Fibroblast of lung (primary cell): ENCODE measurements at regions not wholly inside any gene's neighbourhood (a gene's known extent, or its start where the extent isn't known, plus 50 kb on each side); places are given as distances from the start of the nearest gene placed in this dataset.

Experiments
- DNase-seq, 2 donors: peaks; one replicate each; pipeline versions ENCODE4 v3.0.0 to v3.0.0-alpha.2; 2010; ENCODE audit warnings: low read depth in 2 of 2
- H2AFZ ChIP-seq: 2 replicates; pipeline ENCODE4 v1.5.1; 2012; ENCODE audit warnings: low read length, control low read depth, inconsistent platforms
- H3K27ac ChIP-seq: 2 replicates; pipeline ENCODE4 v1.5.1; 2011; ENCODE audit warnings: low read length, control low read depth; ENCODE audit not compliant: insufficient read depth
- H3K27me3 ChIP-seq: 2 replicates; pipeline ENCODE4 v1.5.1; 2011; ENCODE audit warnings: mild to moderate bottlenecking, low read length; ENCODE audit not compliant: control insufficient read depth, insufficient read depth
- H3K36me3 ChIP-seq: 2 replicates; pipeline ENCODE4 v1.5.1; 2011; ENCODE audit warnings: low read length; ENCODE audit not compliant: control insufficient read depth, insufficient read depth
- H3K4me1 ChIP-seq: 2 replicates; pipeline ENCODE4 v1.5.1; 2011; ENCODE audit warnings: low read length; ENCODE audit not compliant: control insufficient read depth, insufficient read depth; ENCODE audit errors: extremely low read depth
- H3K4me2 ChIP-seq: 2 replicates; pipeline ENCODE4 v1.5.1; 2011; ENCODE audit warnings: low read length, control low read depth; ENCODE audit not compliant: insufficient read depth; ENCODE audit errors: extremely low read depth
- H3K4me3 ChIP-seq, 4 experiments: fragments of 200-600 bp in 1 of 4; sonication (generic) in 1 of 4; replicated peaks in 1 of 4; 2 replicates each; pipeline ENCODE4 v1.5.1; 2011 to 2016; ENCODE audit warnings: low read length in 4 of 4, low read depth in 3 of 4, mild to moderate bottlenecking in 3 of 4, control low read depth in 2 of 4, inconsistent platforms in 1 of 4, mixed read lengths in 1 of 4; ENCODE audit not compliant: insufficient read depth in 1 of 4; ENCODE audit errors: control extremely low read depth in 1 of 4
- H3K79me2 ChIP-seq: 2 replicates; pipeline ENCODE4 v1.5.1; 2012; ENCODE audit warnings: mild to moderate bottlenecking, low read length, inconsistent platforms; ENCODE audit not compliant: control insufficient read depth, insufficient read depth
- H3K9ac ChIP-seq: 2 replicates; pipeline ENCODE4 v1.5.1; 2011; ENCODE audit warnings: mild to moderate bottlenecking, low read length, control low read depth; ENCODE audit not compliant: insufficient read depth
- H3K9me3 ChIP-seq: 2 replicates; pipeline ENCODE4 v1.5.1; 2012; ENCODE audit warnings: low read depth, low read length; ENCODE audit not compliant: control insufficient read depth, insufficient read depth
- H4K20me1 ChIP-seq: 2 replicates; pipeline ENCODE4 v1.5.1; 2011; ENCODE audit warnings: low read length; ENCODE audit not compliant: control insufficient read depth, insufficient read depth; ENCODE audit errors: extremely low read depth
- CTCF ChIP-seq, 2 donors: IDR thresholded peaks in 1 of 2; conservative IDR thresholded peaks in 1 of 2; 1 replicate in 1 of 2; 2 replicates in 1 of 2; pipeline ENCODE4 v1.5.1; 2011 to 2012; ENCODE audit warnings: low read length in 2 of 2, control low read depth in 1 of 2, inconsistent platforms in 1 of 2, low read depth in 1 of 2, mild to moderate bottlenecking in 1 of 2
- EZH2 ChIP-seq: IDR thresholded peaks from 2 replicates; pipeline ENCODE4 v1.5.1; 2012; ENCODE audit warnings: low read length, control low read depth, mild to moderate bottlenecking; ENCODE audit errors: missing control alignments

- no peaks in the 10 kb centered on the region for H3K36me3 ChIP-seq
- DNase-seq = no peak
- H3K79me2 ChIP-seq = no peaks in the 10 kb centered on the region
- no peak for TF ChIP-seq EZH2
- no peak for TF ChIP-seq CTCF (conservative IDR thresholded peaks at IDR 0.05 in 1 of 2, IDR thresholded peaks at IDR 0.05 in 1 of 2; ENCODE audit: low read depth in 1 of 2, low read length in 2 of 2)
- no peak overlapping the region for H3K9ac ChIP-seq
- no peak overlapping the region for H2AFZ ChIP-seq
- no peaks in the 10 kb centered on the region for H3K9me3 ChIP-seq
- H3K27me3 ChIP-seq = no peaks in the 10 kb centered on the region
- no peak overlapping the region for H3K4me2 ChIP-seq
- no peak overlapping the region for H3K27ac ChIP-seq
- H4K20me1 ChIP-seq = no peaks in the 10 kb centered on the region
- H3K4me3 ChIP-seq = no peak overlapping the region
- H3K4me1 ChIP-seq = no peaks in the 10 kb centered on the region
Observed at GRCh38 chr12:28122756-28123155, 67.5 kb upstream of the CCDC91 start.

- no peaks in the 10 kb centered on the region for H4K20me1 ChIP-seq
- TF ChIP-seq EZH2 = no peak
- no peaks in the 10 kb centered on the region for H3K36me3 ChIP-seq
- no peak overlapping the region for H3K27ac ChIP-seq
- H3K27me3 ChIP-seq = no peaks in the 10 kb centered on the region
- no peaks in the 10 kb centered on the region for H3K79me2 ChIP-seq
- H3K9ac ChIP-seq = no peak overlapping the region
- H3K4me2 ChIP-seq = no peak overlapping the region
- H3K4me1 ChIP-seq = no peaks in the 10 kb centered on the region
- DNase-seq = peak in 1 of 2 donors; percentile 39
- H3K4me3 ChIP-seq = no peak overlapping the region
- H3K9me3 ChIP-seq = no peaks in the 10 kb centered on the region
- no peak overlapping the region for H2AFZ ChIP-seq
Observed at GRCh38 chr12:28127455-28127854, 62.8 kb upstream of the CCDC91 start.

GRCh38 chr12:28129031-28129430 is 61.2 kb upstream of the CCDC91 start:
- peak in 1 of 2 donors; percentile 52 for DNase-seq
- H2AFZ ChIP-seq = no peak overlapping the region
- TF ChIP-seq CTCF (conservative IDR thresholded peaks at IDR 0.05 in 1 of 2, IDR thresholded peaks at IDR 0.05 in 1 of 2; ENCODE audit: low read depth in 1 of 2, low read length in 2 of 2) (no peak), EZH2 (no peak)
- no peak overlapping the region for H3K4me2 ChIP-seq
- no peaks in the 10 kb centered on the region for H3K36me3 ChIP-seq
- H4K20me1 ChIP-seq = no peaks in the 10 kb centered on the region
- H3K9ac ChIP-seq = no peak overlapping the region
- no peaks in the 10 kb centered on the region for H3K27me3 ChIP-seq
- H3K27ac ChIP-seq = no peak overlapping the region
- H3K4me3 ChIP-seq = no peak overlapping the region
- no peaks in the 10 kb centered on the region for H3K9me3 ChIP-seq
- H3K79me2 ChIP-seq = no peaks in the 10 kb centered on the region
- H3K4me1 ChIP-seq = no peaks in the 10 kb centered on the region
